ENCODE measurements at regions not wholly inside any gene's neighbourhood (a gene's known extent, or its start where the extent isn't known, plus 50 kb on each side); places are given as distances from the start of the nearest gene placed in this dataset.

- TF ChIP-seq CTCF (conservative IDR thresholded peaks at IDR 0.05 in 1 of 2, IDR thresholded peaks at IDR 0.05 in 1 of 2; ENCODE audit: low read depth in 1 of 2, low read length in 2 of 2) = no peak
- no peak for TF ChIP-seq EZH2 (IDR thresholded peaks at IDR 0.05; ENCODE audit: low read length, missing control alignments)
These were observed 132.8 kb upstream of the MPDZ start for GRCh38 chr9:13412331-13412730.
